Right ventricle myocardium superior (tissue), 1 donor: ENCODE measurements at regions not wholly inside any gene's neighbourhood (a gene's known extent, or its start where the extent isn't known, plus 50 kb on each side); places are given as distances from the start of the nearest gene placed in this dataset.
"Not testable (repeated sequence)": the region's sequence is repeated elsewhere in the genome, so short reads cannot be mapped to it uniquely, and the experiment has no call there.

Source experiments
- ATAC-seq: fragments of 200-7000 bp; cut with Tn5 transposase; one replicate; pipeline ENCODE4 v1.9.1; 2020; ENCODE audit warnings: mild to moderate bottlenecking; ENCODE audit not compliant: poor library complexity
- DNase-seq: peaks from one replicate; pipeline ENCODE4 v3.0.0-alpha.2; 2020
- intact Hi-C: fragments of 100-400 bp; cut with DNase I; formaldehyde crosslinking; loops from one replicate; pipeline ENCODE4 v1.11.2; 2022
- donor health status: DM: no; HTN: yes; CAD: no; lungs with severe emphysema.

GRCh38 chr5:1644393-1644809, 120.6 kb upstream of the LPCAT1 start:
- DNase-seq, ATAC-seq: not testable (repeated sequence)
- intact Hi-C loops: loop anchor here (5.0 to 10.0 kb wide), 3 partner anchors 170 to 477 kb away; no protein-coding TSS in a partner anchor

DNA sequence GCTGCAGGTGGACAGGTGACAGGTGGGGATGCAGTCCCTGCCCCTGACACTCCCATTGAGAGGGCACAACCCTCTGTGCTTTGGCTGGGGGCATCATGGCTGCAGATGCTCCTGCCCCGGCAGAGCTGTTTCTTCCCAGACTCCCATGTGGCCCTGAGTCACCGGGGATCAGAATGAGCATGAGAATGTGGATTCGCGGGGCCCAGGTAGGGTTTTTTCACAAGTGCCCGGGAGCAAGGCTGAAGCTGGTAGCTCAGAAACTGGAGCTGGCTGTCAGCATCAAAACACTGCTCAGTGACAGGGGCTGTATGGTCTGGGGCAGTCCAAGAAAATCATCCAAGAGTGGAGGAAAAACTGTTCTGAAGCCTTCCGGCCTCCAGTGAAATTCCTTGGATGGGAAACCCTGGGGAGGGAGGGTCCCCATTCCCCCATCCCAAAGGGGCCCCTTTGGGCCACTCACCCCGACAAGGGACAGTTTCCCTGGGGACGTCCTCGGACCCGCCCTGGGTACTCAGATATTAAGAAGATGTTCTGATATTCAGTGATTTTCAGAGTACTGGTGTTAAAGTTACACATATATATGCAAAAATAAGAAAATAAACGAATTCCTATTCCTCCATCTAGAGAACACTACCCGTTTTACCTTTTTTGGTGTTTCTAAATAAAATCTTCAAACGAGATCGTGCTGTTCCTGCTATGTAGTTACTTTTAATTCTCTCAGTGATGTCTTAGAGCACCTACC, 120.1 kb upstream of the LPCAT1 start:
- DNase-seq (no peak), ATAC-seq (no peak)
- intact Hi-C loops: loop anchor here (5.0 to 10.0 kb wide), 3 partner anchors 169 to 477 kb away; no protein-coding TSS in a partner anchor

- intact Hi-C loops: loop anchor here (5.0 to 10.0 kb wide), 3 partner anchors 168 to 475 kb away; no protein-coding TSS in a partner anchor
- DNase-seq: no peak
- ATAC-seq: no peak
Measured at GRCh38 chr5:1642621-1643061, 118.9 kb upstream of the LPCAT1 start.

GRCh38 chr5:1642221-1642620, 118.5 kb upstream of the LPCAT1 start:
- intact Hi-C loops: loop anchor here (5.0 to 10.0 kb wide), 3 partner anchors 167 to 475 kb away; no protein-coding TSS in a partner anchor
- no peak for DNase-seq
- no peak for ATAC-seq

DNA sequence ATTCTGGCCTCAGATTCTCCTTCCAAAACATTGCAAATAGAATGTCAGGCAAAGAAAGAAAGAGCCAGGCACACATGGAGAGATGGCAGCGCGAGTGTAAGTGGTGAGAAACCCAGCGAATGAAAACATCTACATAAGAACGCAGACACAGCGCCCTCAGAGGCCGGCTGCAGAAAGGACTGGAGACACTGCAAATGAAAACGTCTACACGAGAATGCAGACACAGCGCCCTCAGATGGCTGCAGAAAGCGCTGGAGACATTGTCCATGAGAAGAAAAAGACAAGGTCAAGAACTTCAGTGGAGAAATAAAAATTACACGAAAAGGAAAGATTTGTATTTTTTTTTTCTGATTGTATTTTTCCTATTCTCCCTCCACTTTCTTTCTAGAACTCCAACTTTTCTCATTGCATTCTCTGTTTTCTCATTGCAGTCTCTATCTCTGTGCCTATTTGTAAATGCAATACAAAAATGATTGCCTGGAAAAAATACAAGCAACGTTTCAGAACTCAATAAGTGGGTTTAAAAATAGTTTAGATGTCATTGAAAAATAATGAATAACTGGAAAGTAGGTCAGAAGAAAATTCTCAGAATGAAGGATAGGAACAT, 117.9 kb upstream of the LPCAT1 start:
- intact Hi-C loops: loop anchor here (5.0 to 10.0 kb wide), 3 partner anchors 167 to 474 kb away; no protein-coding TSS in a partner anchor
- ATAC-seq: peak; percentile 78
- peak; percentile 87 for DNase-seq

DNA sequence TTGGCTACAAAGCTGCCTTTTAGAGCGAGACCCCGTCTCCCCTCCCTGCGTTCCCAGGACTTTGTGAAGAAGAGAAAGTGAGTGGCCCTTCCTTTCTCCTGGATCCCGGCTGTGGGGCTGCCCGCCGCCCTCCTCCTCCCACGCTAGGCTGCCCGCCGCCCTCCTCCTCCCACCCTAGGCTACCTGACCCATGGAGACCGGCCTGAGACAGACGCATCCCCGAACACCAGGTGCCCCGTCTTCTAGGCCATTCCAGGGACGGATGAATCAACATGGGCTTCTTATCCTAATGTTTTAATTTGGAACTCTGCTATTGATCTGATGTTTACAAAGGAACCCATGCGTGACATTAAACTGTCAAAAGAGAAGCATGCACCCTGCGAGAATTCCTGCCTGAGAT, 117.3 kb upstream of the LPCAT1 start:
- intact Hi-C loops: loop anchor here (5.0 to 10.0 kb wide), 3 partner anchors 166 to 474 kb away; no protein-coding TSS in a partner anchor
- no peak for ATAC-seq
- DNase-seq: no peak

DNA sequence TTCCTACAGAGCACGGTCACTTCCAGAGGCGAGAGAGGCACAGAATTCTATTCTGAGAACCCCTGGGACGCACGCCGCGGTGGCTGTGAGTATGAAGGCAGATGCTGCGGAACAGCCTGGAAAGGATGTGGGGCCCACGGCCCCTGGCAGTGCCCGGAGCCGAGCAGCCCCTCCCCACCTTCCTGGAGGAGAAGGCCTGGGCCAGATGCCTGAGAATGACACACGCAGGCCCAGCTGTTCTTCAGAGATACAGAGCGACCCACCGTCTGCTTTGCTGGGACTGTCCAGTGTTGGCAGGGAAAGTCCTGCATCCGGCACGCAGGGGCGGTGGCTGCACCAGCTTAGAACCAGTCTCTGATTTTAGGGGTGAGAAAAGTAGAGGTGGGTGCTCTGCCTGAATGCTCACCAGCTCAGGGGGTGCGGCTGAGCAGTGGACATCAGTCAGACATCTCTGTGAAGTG, 116.7 kb upstream of the LPCAT1 start:
- no peak for ATAC-seq
- intact Hi-C loops: loop anchor here (5.0 to 10.0 kb wide), 3 partner anchors 166 to 473 kb away; no protein-coding TSS in a partner anchor
- no peak for DNase-seq

DNA sequence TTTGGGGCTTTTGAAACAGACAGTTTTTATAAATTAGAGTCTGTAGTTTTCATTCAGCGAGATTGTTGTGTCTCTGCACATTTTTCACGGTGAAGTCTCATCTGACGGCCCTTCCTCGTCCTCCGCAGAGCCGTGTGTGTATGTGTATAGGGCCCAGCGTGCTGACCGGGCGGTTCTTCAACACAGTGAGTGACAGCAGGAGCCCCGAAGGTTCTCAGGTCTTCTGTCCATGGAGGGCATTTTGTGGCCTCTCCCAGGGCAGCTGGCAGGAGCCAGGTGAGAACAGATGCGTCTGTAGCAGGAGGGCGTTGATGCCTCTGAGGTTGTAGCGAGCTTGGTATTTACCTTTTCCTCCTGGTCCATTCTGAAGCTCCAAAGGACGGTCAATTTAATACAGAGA, 116.0 kb upstream of the LPCAT1 start:
- no peak for DNase-seq
- no peak for ATAC-seq
- intact Hi-C loops: loop anchor here (5.0 to 10.0 kb wide), 3 partner anchors 165 to 472 kb away; no protein-coding TSS in a partner anchor

DNA sequence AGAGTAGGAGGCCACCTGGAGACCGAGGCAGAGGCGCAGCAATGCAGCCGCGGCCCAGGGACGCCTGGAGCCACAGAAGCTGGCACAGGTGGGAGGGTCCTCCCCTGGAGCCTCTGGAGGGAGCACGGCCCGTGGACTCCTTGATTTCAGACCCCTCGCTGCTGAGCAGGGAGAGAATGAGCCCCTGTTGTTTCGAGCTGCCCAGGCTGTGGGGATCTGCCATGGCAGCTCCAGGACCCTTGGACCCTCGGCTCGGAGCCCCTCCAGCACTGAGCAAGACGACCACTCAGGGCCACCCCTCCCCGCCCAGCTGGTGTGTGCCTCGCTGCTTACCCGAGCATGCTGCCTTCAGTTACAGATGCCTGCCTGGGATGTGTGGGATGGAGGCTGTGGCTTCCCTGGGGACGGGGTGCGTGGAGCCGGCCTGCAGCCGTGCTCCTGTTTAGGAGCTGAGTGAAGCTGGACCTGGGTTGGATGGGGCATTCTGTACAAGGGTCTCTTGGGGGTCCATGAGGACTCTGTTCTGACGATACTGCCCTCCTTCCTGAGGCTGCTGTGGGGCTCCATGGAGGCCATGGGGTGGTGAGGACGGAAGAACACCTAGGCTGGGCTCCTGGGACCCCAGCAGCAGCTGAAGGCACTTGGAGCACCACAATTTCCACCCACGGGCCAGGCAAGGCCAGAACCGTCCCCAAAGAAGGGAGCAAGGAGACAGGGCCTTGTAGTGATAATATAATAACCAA, 115.1 kb upstream of the LPCAT1 start:
- ATAC-seq (no peak), DNase-seq (no peak)
- intact Hi-C loops: no loop called here

DNA sequence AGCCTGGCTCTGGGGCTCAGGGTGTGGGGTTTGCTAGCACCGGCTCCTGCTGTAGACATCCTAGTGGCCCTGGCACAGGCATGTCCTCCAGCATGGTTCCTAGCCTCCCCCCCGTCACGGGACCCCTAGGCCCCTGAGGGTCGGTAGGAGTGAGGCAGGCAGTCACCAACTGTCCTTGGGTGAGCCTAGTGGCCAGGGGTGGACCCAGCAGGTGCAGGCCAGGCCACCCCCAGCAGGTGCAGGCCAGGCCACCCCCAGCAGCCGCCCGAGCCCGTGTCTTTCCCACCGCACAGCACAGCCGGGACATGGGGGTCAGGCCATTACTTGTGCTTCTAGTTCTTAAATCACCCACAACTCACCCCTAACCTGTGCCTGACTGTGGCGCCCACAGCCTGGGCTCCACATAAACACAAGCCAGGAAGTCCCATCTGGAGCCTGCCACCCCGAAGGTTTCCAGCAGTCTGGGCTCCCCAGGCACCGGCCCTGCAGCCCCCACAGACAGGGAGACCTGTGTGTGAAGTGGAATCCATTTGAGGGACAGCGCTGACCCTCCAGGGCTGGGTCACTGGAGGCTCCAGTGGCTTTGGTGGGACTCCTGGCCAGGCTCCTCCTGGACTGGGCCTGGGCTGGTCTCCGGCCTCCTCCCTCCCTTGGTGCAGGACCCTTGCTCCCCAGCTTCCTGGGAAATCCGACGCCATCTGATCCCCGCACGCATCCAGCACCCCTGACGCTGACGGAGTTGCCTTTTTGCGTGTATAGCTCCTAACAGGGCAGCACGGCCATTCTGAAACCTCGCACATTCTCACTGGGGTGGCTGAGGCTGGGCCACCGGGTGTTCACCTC, 114.1 kb upstream of the LPCAT1 start:
- DNase-seq (no peak), ATAC-seq (no peak)
- intact Hi-C loops: no loop called here

GRCh38 chr5:1636981-1637638, 113.3 kb upstream of the LPCAT1 start:
- ATAC-seq (no peak), DNase-seq (no peak)
- intact Hi-C loops: no loop called here

GRCh38 chr5:1636208-1636770, 112.5 kb upstream of the LPCAT1 start:
- intact Hi-C loops, DNase-seq, ATAC-seq: not testable (repeated sequence)

DNA sequence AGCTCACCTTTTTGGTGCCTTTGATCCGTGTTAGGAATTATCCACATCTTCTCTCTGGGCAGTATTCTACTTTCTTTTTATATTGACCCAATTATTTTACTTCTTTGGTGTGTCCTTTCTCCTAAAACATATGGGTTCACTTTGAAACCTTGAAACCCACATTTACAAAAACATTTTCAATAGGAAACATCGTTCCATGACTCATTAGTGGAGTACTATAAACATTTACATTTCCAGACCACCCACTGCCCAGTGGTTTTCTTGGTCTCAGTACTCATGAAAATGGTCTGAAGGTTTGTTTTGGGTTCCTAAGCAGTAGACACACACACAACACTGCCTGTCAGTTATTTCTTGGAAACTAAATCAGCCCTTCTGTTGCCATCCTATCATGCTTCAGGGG, 111.7 kb upstream of the LPCAT1 start:
- intact Hi-C loops, DNase-seq, ATAC-seq: not testable (repeated sequence)

GRCh38 chr5:1634337-1634661, 110.5 kb upstream of the LPCAT1 start:
- ATAC-seq (no peak), DNase-seq (no peak)
- intact Hi-C loops: no loop called here

DNA sequence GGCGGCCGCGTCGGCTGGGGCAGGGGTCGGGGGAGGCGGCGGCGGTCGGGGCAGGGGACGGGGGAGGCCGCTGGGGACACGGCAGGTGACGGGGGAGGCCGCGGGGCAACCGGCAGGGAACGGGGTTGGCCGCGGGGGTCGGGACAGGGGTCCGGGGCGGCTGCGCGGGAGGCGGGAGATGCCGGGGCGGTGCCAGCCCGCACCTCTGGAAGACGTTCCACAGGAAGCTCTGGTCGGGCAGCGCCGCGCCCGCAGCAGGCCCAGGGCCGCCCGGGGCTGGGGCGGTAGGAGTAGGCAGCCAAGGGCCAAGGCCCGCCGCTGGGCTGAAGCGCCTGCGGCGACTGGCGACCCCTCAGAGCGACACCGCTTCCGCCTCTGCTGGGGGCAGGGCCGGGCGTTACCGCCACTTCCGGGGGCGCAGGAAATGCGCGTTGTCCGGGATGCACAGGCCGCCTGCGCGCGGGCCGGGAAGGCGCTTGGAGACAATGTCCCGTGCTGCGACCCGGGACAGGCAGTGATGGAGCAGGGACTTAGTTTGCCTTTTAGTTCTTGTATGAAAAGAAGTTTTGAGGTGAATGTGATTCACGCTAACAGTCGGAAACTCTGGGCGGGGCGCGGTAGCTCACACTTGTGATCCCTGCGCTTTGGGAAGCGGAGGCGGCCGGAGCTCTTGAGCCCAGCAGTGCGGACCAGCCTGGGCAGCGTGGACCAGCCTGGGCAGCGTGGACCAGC, 110.0 kb upstream of the LPCAT1 start:
- intact Hi-C loops: no loop called here
- peak; percentile 90 for DNase-seq

DNA sequence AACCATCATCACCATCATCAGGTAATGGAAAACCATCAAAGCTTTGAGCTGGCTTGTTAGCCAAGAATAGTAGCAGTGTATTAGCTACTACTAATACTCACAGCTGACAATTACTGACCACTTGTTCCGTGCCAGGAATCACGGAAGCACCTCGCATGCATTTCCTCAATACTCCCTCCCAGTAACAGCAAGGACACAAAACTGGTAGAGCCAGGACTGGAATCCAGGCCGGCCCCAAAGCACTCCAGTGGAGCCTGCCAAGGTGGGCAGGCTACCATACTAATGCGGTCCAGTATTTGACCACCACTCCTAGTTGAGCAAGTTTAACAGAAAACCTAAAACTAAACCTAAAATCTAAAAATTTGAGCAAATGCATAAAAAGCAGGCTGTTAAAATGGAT, 107.2 kb upstream of the LPCAT1 start:
- DNase-seq, ATAC-seq, intact Hi-C loops: not testable (repeated sequence)

More for the DNA sequence above, 110.0 kb upstream of the LPCAT1 start:
- peak; percentile 100 for ATAC-seq

GRCh38 chr5:1626397-1626796, 102.6 kb upstream of the LPCAT1 start:
- DNase-seq, ATAC-seq, intact Hi-C loops: not testable (repeated sequence)
